ENCODE measurements at regions not wholly inside any gene's neighbourhood (a gene's known extent, or its start where the extent isn't known, plus 50 kb on each side); places are given as distances from the start of the nearest gene placed in this dataset.

- Histone ChIP-seq H3K4me3 (ENCODE audit: low read depth, low read length) (no peak overlapping the region), H3K36me3 (ENCODE audit: control insufficient read depth, insufficient read depth, low read length) (no peaks in the 10 kb centered on the region), H3K4me1 (no peaks in the 10 kb centered on the region; the same call in 1 of the 2 replicates), H3K27me3 (replicated peaks; ENCODE audit: control insufficient read depth, insufficient read depth, low read length) (no peaks in the 10 kb centered on the region), H3K9me3 (no peaks in the 10 kb centered on the region)
- Mint-ChIP-seq H3K9me3 (ENCODE audit: unreplicated experiment) (no peaks in the 10 kb centered on the region), H3K36me3 (ENCODE audit: insufficient read depth, unreplicated experiment) (no peaks in the 10 kb centered on the region), H3K27me3 (ENCODE audit: insufficient read depth, unreplicated experiment) (peaks cover 28% of the 10 kb centered on the region), H3K4me3 (ENCODE audit: unreplicated experiment) (no peak overlapping the region), H3K27ac (ENCODE audit: unreplicated experiment) (no peak overlapping the region), H3K4me1 (ENCODE audit: low read depth, unreplicated experiment) (no peaks in the 10 kb centered on the region)
- no peak for TF ChIP-seq CTCF (IDR thresholded peaks at IDR 0.05; ENCODE audit: insufficient read depth in 1 of 2, low read depth in 1 of 2, low read length in 1 of 2, severe bottlenecking in 1 of 2, unreplicated experiment in 1 of 2)
- no peak for DNase-seq
- intact Hi-C loops (cut with micrococcal nuclease; ENCODE audit: unreplicated experiment) = no loop called here
- ChIA-PET POLR2A (no interaction called here), CTCF (no interaction called here)
- BruUV-seq (replicated peaks) = no TSS peak
Observed at GRCh38 chr1:208503787-208504186, 259.6 kb upstream of the PLXNA2 start.

- no peak overlapping the region for H3K4me3 Mint-ChIP-seq (ENCODE audit: unreplicated experiment)
- no peaks in the 10 kb centered on the region for H3K36me3 ChIP-seq (ENCODE audit: control insufficient read depth, insufficient read depth, low read length)
- H3K4me1 ChIP-seq = no peaks in the 10 kb centered on the region; the same call in 1 of the 2 replicates
- peaks cover 17% of the 10 kb centered on the region for H3K27me3 Mint-ChIP-seq (ENCODE audit: insufficient read depth, unreplicated experiment)
- no peak for DNase-seq
- no TSS peak for BruUV-seq (replicated peaks)
- CTCF ChIA-PET = no interaction called here
- no peak for TF ChIP-seq CTCF (IDR thresholded peaks at IDR 0.05; ENCODE audit: insufficient read depth in 1 of 2, low read depth in 1 of 2, low read length in 1 of 2, severe bottlenecking in 1 of 2, unreplicated experiment in 1 of 2)
- intact Hi-C loops (cut with micrococcal nuclease; ENCODE audit: unreplicated experiment) = no loop called here
- H3K27me3 ChIP-seq (replicated peaks; ENCODE audit: control insufficient read depth, insufficient read depth, low read length) = no peaks in the 10 kb centered on the region
- no peaks in the 10 kb centered on the region for H3K9me3 ChIP-seq
- POLR2A ChIA-PET = no interaction called here
- no peaks in the 10 kb centered on the region for H3K4me1 Mint-ChIP-seq (ENCODE audit: low read depth, unreplicated experiment)
- H3K36me3 Mint-ChIP-seq (ENCODE audit: insufficient read depth, unreplicated experiment) = no peaks in the 10 kb centered on the region
- no peak overlapping the region for H3K27ac Mint-ChIP-seq (ENCODE audit: unreplicated experiment)
- no peak overlapping the region for H3K4me3 ChIP-seq (ENCODE audit: low read depth, low read length)
- no peaks in the 10 kb centered on the region for H3K9me3 Mint-ChIP-seq (ENCODE audit: unreplicated experiment)
Observed at GRCh38 chr1:208506812-208507211, 262.6 kb upstream of the PLXNA2 start.

GRCh38 chr1:208509072-208509471, 264.9 kb upstream of the PLXNA2 start:
- H3K4me3 ChIP-seq (ENCODE audit: low read depth, low read length) = no peak overlapping the region
- no peaks in the 10 kb centered on the region; the same call in 1 of the 2 replicates for H3K4me1 ChIP-seq
- ChIA-PET CTCF (no interaction called here), POLR2A (no interaction called here)
- no peak overlapping the region for H3K4me3 Mint-ChIP-seq (ENCODE audit: unreplicated experiment)
- no peaks in the 10 kb centered on the region for H3K36me3 ChIP-seq (ENCODE audit: control insufficient read depth, insufficient read depth, low read length)
- no peak for TF ChIP-seq CTCF (IDR thresholded peaks at IDR 0.05; ENCODE audit: insufficient read depth in 1 of 2, low read depth in 1 of 2, low read length in 1 of 2, severe bottlenecking in 1 of 2, unreplicated experiment in 1 of 2)
- intact Hi-C loops (cut with micrococcal nuclease; ENCODE audit: unreplicated experiment) = no loop called here
- H3K36me3 Mint-ChIP-seq (ENCODE audit: insufficient read depth, unreplicated experiment) = no peaks in the 10 kb centered on the region
- H3K27ac Mint-ChIP-seq (ENCODE audit: unreplicated experiment) = no peak overlapping the region
- H3K9me3 Mint-ChIP-seq (ENCODE audit: unreplicated experiment) = no peaks in the 10 kb centered on the region
- no peak for DNase-seq
- no TSS peak for BruUV-seq (replicated peaks)
- H3K4me1 Mint-ChIP-seq (ENCODE audit: low read depth, unreplicated experiment) = no peaks in the 10 kb centered on the region
- H3K27me3 ChIP-seq (replicated peaks; ENCODE audit: control insufficient read depth, insufficient read depth, low read length) = no peaks in the 10 kb centered on the region
- H3K9me3 ChIP-seq = no peaks in the 10 kb centered on the region
- peaks cover 22% of the 10 kb centered on the region for H3K27me3 Mint-ChIP-seq (ENCODE audit: insufficient read depth, unreplicated experiment)

Data from Caco-2 (cell line).